Cerebellar nuclear complex (tissue), 1 donor: ENCODE measurements at regions not wholly inside any gene's neighbourhood (a gene's known extent, or its start where the extent isn't known, plus 50 kb on each side); places are given as distances from the start of the nearest gene placed in this dataset.
A peak's percentile ranks its signal among the peaks of the same experiment; 100 is the strongest.

ENCODE experiments used
- DNase-seq, 2 experiments: peaks; one replicate each; lab custom pipeline; 2025; lab: John Stamatoyannopoulos, UW

- no peak for DNase-seq
Measured at GRCh38 chr9:126222363-126222834, 104.2 kb upstream of the MVB12B start.

GRCh38 chr9:126222835-126223431, 103.7 kb upstream of the MVB12B start:
- DNase-seq = no peak

- no peak for DNase-seq
Measured at GRCh38 chr9:126223798-126224531, 102.7 kb upstream of the MVB12B start.

GRCh38 chr9:126225611-126226609, 100.7 kb upstream of the MVB12B start:
- no peak for DNase-seq

- no peak for DNase-seq
Measured at GRCh38 chr9:126226991-126227936, 99.4 kb upstream of the MVB12B start.

GRCh38 chr9:126228111-126228780, 98.4 kb upstream of the MVB12B start:
- no peak for DNase-seq

- peak in 1 of 2 experiments; percentile 18 for DNase-seq
Measured at GRCh38 chr9:126228781-126229444, 97.7 kb upstream of the MVB12B start.

GRCh38 chr9:126229501-126229900, 97.1 kb upstream of the MVB12B start:
- no peak for DNase-seq

GRCh38 chr9:126230692-126231091, 95.9 kb upstream of the MVB12B start:
- no peak for DNase-seq

GRCh38 chr9:126232461-126232860, 94.2 kb upstream of the MVB12B start:
- no peak for DNase-seq

- DNase-seq = no peak
Measured at GRCh38 chr9:126233175-126233574, 93.5 kb upstream of the MVB12B start.

- no peak for DNase-seq
Measured at GRCh38 chr9:126233913-126234525, 92.6 kb upstream of the MVB12B start.

GRCh38 chr9:126234681-126235335, 91.8 kb upstream of the MVB12B start:
- DNase-seq = no peak

GRCh38 chr9:126235336-126236243, 91.0 kb upstream of the MVB12B start:
- no peak for DNase-seq

- DNase-seq = no peak
Measured at GRCh38 chr9:126236273-126236672, 90.4 kb upstream of the MVB12B start.

GRCh38 chr9:126238415-126238814, 88.2 kb upstream of the MVB12B start:
- no peak for DNase-seq

GRCh38 chr9:126239515-126239914, 87.1 kb upstream of the MVB12B start:
- DNase-seq = no peak

- no peak for DNase-seq
Measured at GRCh38 chr9:126240835-126241234, 85.8 kb upstream of the MVB12B start.
